C4-2B (cell line): ENCODE measurements at regions not wholly inside any gene's neighbourhood (a gene's known extent, or its start where the extent isn't known, plus 50 kb on each side); places are given as distances from the start of the nearest gene placed in this dataset.

Experiments used
- ZFX ChIP-seq: fragments of 450-650 bp; IDR thresholded peaks from 2 replicates; pipeline ENCODE4 v1.6.1; 2017
- TF ChIP-seq, protein P1 (sequence below): fragments of 450-650 bp; conservative IDR thresholded peaks from 2 replicates; pipeline ENCODE4 v1.5.1; 2017; ENCODE audit warnings: mild to moderate bottlenecking

DNA sequence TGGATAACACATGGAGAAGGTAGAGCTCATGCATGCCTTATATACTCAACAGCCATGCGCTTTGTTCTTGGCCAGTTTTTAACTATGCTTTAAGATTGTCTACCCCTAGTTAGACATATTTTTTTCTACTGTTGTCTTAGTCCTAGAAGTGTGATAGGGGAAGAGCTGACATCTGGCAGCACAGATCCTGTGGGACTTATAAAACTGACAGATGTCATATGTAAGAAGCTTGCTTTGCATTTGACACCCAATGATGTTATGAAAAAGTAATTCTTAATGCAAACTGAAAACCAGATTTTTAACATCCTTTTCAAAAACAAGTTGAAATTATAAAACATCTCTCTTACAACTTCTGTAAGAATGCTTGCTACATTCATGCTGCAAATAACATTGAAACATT lies 715.9 kb upstream of the LRRN3 start:
- TF ChIP-seq, protein P1, sequence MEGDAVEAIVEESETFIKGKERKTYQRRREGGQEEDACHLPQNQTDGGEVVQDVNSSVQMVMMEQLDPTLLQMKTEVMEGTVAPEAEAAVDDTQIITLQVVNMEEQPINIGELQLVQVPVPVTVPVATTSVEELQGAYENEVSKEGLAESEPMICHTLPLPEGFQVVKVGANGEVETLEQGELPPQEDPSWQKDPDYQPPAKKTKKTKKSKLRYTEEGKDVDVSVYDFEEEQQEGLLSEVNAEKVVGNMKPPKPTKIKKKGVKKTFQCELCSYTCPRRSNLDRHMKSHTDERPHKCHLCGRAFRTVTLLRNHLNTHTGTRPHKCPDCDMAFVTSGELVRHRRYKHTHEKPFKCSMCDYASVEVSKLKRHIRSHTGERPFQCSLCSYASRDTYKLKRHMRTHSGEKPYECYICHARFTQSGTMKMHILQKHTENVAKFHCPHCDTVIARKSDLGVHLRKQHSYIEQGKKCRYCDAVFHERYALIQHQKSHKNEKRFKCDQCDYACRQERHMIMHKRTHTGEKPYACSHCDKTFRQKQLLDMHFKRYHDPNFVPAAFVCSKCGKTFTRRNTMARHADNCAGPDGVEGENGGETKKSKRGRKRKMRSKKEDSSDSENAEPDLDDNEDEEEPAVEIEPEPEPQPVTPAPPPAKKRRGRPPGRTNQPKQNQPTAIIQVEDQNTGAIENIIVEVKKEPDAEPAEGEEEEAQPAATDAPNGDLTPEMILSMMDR, result no peak
- no peak for TF ChIP-seq ZFX
